Kidney epithelial cell (primary cell): ENCODE measurements at regions not wholly inside any gene's neighbourhood (a gene's known extent, or its start where the extent isn't known, plus 50 kb on each side); places are given as distances from the start of the nearest gene placed in this dataset.

Source experiments
- DNase-seq: peaks from one replicate; pipeline ENCODE4 v3.0.0-alpha.2; 2010; ENCODE audit warnings: low read depth
- H3K27me3 ChIP-seq: 2 replicates; pipeline ENCODE4 v1.6.0; 2011; ENCODE audit warnings: low read length; ENCODE audit not compliant: control insufficient read depth, insufficient read depth
- H3K36me3 ChIP-seq: 2 replicates; pipeline ENCODE4 v1.5.1; 2011; ENCODE audit warnings: low read length; ENCODE audit not compliant: control insufficient read depth, insufficient read depth
- H3K4me3 ChIP-seq: 2 replicates; pipeline ENCODE4 v1.5.1; 2011; ENCODE audit warnings: low read depth, mild to moderate bottlenecking, control low read depth, low read length
- TF ChIP-seq, protein P1 (sequence below): IDR thresholded peaks from 2 replicates; pipeline ENCODE4 v1.5.1; 2011; ENCODE audit warnings: mild to moderate bottlenecking, moderate library complexity, low read length, control low read depth, inconsistent platforms; ENCODE audit not compliant: insufficient read depth, poor library complexity, severe bottlenecking

- no peak overlapping the region for H3K4me3 ChIP-seq
- no peaks in the 10 kb centered on the region for H3K27me3 ChIP-seq
- no peaks in the 10 kb centered on the region for H3K36me3 ChIP-seq
- DNase-seq, result no peak
- TF ChIP-seq, protein P1, sequence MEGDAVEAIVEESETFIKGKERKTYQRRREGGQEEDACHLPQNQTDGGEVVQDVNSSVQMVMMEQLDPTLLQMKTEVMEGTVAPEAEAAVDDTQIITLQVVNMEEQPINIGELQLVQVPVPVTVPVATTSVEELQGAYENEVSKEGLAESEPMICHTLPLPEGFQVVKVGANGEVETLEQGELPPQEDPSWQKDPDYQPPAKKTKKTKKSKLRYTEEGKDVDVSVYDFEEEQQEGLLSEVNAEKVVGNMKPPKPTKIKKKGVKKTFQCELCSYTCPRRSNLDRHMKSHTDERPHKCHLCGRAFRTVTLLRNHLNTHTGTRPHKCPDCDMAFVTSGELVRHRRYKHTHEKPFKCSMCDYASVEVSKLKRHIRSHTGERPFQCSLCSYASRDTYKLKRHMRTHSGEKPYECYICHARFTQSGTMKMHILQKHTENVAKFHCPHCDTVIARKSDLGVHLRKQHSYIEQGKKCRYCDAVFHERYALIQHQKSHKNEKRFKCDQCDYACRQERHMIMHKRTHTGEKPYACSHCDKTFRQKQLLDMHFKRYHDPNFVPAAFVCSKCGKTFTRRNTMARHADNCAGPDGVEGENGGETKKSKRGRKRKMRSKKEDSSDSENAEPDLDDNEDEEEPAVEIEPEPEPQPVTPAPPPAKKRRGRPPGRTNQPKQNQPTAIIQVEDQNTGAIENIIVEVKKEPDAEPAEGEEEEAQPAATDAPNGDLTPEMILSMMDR, result no peak
These were observed 123.3 kb downstream of the AKAP11 start for GRCh38 chr13:42395086-42395821.

DNA sequence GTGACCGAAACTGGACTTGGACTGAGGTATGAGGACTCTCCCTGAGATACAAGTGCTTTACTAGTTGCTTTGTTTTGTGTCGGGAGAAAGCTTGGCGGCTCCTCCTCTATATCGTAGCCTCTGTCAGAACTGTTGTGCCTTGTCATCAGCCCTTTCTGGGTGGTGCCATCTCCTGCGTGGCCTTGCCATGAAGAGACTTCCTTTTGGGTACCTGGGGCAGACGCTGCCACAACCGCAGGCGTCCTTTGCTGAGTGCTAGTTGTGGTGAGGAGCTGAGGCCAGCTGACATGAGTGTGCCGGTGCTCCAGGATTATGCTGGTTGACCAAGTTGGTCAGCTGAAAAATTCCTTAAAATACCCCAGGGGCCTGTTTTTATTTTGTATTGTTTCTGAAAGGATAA lies 124.5 kb downstream of the AKAP11 start:
- Histone ChIP-seq H3K27me3 (no peaks in the 10 kb centered on the region), H3K36me3 (no peaks in the 10 kb centered on the region), H3K4me3 (no peak overlapping the region)
- no peak for DNase-seq
- TF ChIP-seq, protein P1, result no peak

- Histone ChIP-seq H3K4me3 (no peak overlapping the region), H3K27me3 (no peaks in the 10 kb centered on the region), H3K36me3 (no peaks in the 10 kb centered on the region)
- no peak for DNase-seq
- TF ChIP-seq, protein P1, result no peak
These were observed 125.1 kb downstream of the AKAP11 start for GRCh38 chr13:42396901-42397655.

DNA sequence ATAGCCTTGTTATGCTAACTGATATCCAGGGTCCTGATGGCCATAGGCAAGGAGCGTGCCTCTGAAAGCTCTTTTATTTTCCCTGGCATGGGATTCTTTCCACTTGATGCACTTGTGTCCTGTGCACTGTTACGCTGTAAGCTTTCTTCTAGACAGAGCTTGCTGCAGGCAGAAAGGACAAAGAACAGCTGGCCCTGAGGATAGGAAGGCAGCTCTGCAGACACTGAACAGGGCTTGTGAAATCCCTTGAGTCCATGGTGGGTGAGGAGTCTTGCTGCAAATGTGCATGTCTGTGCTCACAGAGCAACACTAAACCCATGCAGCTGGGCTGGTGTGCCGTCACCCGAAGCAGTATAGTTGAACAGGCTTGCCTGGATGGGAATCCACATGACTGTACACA lies 126.6 kb downstream of the AKAP11 start:
- H3K27me3 ChIP-seq, result no peaks in the 10 kb centered on the region
- DNase-seq, result no peak
- TF ChIP-seq, protein P1, result no peak
- H3K4me3 ChIP-seq, result no peak overlapping the region
- no peaks in the 10 kb centered on the region for H3K36me3 ChIP-seq

DNA sequence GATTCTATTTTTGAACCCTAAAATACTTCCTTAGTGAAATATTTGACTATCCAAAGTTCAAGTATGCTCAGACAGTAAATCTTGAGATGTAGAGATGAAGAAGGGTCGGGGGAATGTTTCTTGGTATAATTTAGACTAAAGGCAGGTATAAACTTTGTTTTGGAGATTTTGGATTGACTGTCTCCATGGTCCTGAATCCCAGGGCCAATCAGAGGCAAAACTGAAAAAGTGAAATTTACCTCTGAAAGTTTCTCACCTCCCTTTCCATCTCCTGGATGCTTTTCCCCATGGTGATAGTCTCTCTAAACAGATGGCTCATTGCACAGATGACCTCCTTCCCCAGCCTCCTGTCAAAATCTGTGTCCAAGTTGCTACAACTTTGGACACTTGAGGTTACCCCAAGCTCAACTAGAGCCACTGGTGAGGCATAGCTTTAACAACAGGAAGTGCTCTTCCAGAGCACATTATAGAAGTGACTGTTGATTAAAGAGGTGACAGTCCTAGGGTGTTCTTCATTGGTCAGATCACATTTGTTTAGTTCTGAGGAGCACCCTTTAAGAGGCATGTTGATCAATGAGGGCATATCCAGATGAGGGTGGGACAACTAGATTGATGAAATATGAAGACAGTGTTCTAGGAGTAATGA lies 128.4 kb downstream of the AKAP11 start:
- Histone ChIP-seq H3K4me3 (no peak overlapping the region), H3K27me3 (no peaks in the 10 kb centered on the region), H3K36me3 (no peaks in the 10 kb centered on the region)
- no peak for DNase-seq
- TF ChIP-seq, protein P1, result no peak
